ENCODE measurements at regions not wholly inside any gene's neighbourhood (a gene's known extent, or its start where the extent isn't known, plus 50 kb on each side); places are given as distances from the start of the nearest gene placed in this dataset.

DNA sequence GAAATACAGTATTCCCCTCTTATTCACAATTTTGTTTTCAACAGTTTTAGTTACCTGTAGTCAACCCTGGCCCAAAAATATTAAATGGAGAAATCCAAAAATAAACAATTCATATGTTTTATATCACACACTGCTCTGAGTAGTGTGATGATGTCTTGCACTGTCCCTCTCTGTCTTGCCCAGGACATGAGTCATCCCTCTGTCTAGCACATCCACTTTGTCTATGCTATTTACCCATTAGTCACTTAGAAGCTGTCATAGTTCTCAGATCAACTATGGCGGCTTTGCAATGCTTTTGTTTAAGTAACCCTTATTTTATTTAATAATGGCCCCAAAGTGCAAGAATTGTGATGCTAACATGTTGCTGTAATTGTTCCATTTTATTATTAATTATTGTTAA, 380.6 kb upstream of the REG3G start:
- BruUV-seq (replicated peaks), result no TSS peak

GRCh38 chr2:78646533-78647364, 378.8 kb upstream of the REG3G start:
- H3K27me3 Mint-ChIP-seq (ENCODE audit: insufficient read depth, unreplicated experiment), result peaks cover 3% of the 10 kb centered on the region
- no peak overlapping the region for H3K27ac Mint-ChIP-seq (ENCODE audit: unreplicated experiment)
- no peaks in the 10 kb centered on the region for H3K36me3 Mint-ChIP-seq (ENCODE audit: insufficient read depth, unreplicated experiment)
- H3K4me3 ChIP-seq (ENCODE audit: low read depth, low read length), result no peak overlapping the region
- intact Hi-C loops (cut with micrococcal nuclease; ENCODE audit: unreplicated experiment), result no loop called here
- POLR2A ChIA-PET, result no interaction called here
- no peaks in the 10 kb centered on the region for H3K4me1 ChIP-seq
- no peak for DNase-seq
- BruUV-seq (replicated peaks), result no TSS peak
- no peaks in the 10 kb centered on the region for H3K27me3 ChIP-seq (replicated peaks; ENCODE audit: control insufficient read depth, insufficient read depth, low read length)
- no peaks in the 10 kb centered on the region for H3K9me3 Mint-ChIP-seq (ENCODE audit: unreplicated experiment)
- TF ChIP-seq CTCF (IDR thresholded peaks at IDR 0.05; ENCODE audit: insufficient read depth in 1 of 2, low read depth in 1 of 2, low read length in 1 of 2, severe bottlenecking in 1 of 2, unreplicated experiment in 1 of 2), result no peak
- H3K4me1 Mint-ChIP-seq (ENCODE audit: low read depth, unreplicated experiment), result no peaks in the 10 kb centered on the region
- CTCF ChIA-PET, result interaction anchor here (1.1 kb wide), 1 partner anchor 26 kb away, joined by 3 read pairs; no protein-coding TSS in a partner anchor
- no peaks in the 10 kb centered on the region for H3K9me3 ChIP-seq
- no peaks in the 10 kb centered on the region for H3K36me3 ChIP-seq (ENCODE audit: control insufficient read depth, insufficient read depth, low read length)
- H3K4me3 Mint-ChIP-seq (ENCODE audit: unreplicated experiment), result no peak overlapping the region

More for the DNA sequence above, 380.6 kb upstream of the REG3G start:
- Mint-ChIP-seq H3K27ac (ENCODE audit: unreplicated experiment) (no peak overlapping the region), H3K36me3 (ENCODE audit: insufficient read depth, unreplicated experiment) (no peaks in the 10 kb centered on the region), H3K9me3 (ENCODE audit: unreplicated experiment) (no peaks in the 10 kb centered on the region), H3K27me3 (ENCODE audit: insufficient read depth, unreplicated experiment) (peaks cover 3% of the 10 kb centered on the region), H3K4me1 (ENCODE audit: low read depth, unreplicated experiment) (no peaks in the 10 kb centered on the region), H3K4me3 (ENCODE audit: unreplicated experiment) (no peak overlapping the region)
- intact Hi-C loops (cut with micrococcal nuclease; ENCODE audit: unreplicated experiment), result no loop called here
- DNase-seq, result no peak
- Histone ChIP-seq H3K36me3 (ENCODE audit: control insufficient read depth, insufficient read depth, low read length) (no peaks in the 10 kb centered on the region), H3K9me3 (no peaks in the 10 kb centered on the region), H3K27me3 (replicated peaks; ENCODE audit: control insufficient read depth, insufficient read depth, low read length) (no peaks in the 10 kb centered on the region), H3K4me1 (no peaks in the 10 kb centered on the region), H3K4me3 (ENCODE audit: low read depth, low read length) (no peak overlapping the region)
- ChIA-PET CTCF (no interaction called here), POLR2A (no interaction called here)
- TF ChIP-seq CTCF (IDR thresholded peaks at IDR 0.05; ENCODE audit: insufficient read depth in 1 of 2, low read depth in 1 of 2, low read length in 1 of 2, severe bottlenecking in 1 of 2, unreplicated experiment in 1 of 2), result no peak

- H3K36me3 ChIP-seq (ENCODE audit: control insufficient read depth, insufficient read depth, low read length), result no peaks in the 10 kb centered on the region
- Mint-ChIP-seq H3K27ac (ENCODE audit: unreplicated experiment) (no peak overlapping the region), H3K4me1 (ENCODE audit: low read depth, unreplicated experiment) (no peaks in the 10 kb centered on the region), H3K4me3 (ENCODE audit: unreplicated experiment) (no peak overlapping the region), H3K27me3 (ENCODE audit: insufficient read depth, unreplicated experiment) (peaks cover 3% of the 10 kb centered on the region), H3K9me3 (ENCODE audit: unreplicated experiment) (no peaks in the 10 kb centered on the region), H3K36me3 (ENCODE audit: insufficient read depth, unreplicated experiment) (no peaks in the 10 kb centered on the region)
- H3K27me3 ChIP-seq (replicated peaks; ENCODE audit: control insufficient read depth, insufficient read depth, low read length), result no peaks in the 10 kb centered on the region
- DNase-seq, result no peak
- H3K4me3 ChIP-seq (ENCODE audit: low read depth, low read length), result no peak overlapping the region
- ChIA-PET CTCF (no interaction called here), POLR2A (no interaction called here)
- no peak for TF ChIP-seq CTCF (IDR thresholded peaks at IDR 0.05; ENCODE audit: insufficient read depth in 1 of 2, low read depth in 1 of 2, low read length in 1 of 2, severe bottlenecking in 1 of 2, unreplicated experiment in 1 of 2)
- no peaks in the 10 kb centered on the region for H3K4me1 ChIP-seq
- no peaks in the 10 kb centered on the region for H3K9me3 ChIP-seq
- intact Hi-C loops (cut with micrococcal nuclease; ENCODE audit: unreplicated experiment), result no loop called here
- BruUV-seq (replicated peaks), result no TSS peak
These were observed 376.9 kb upstream of the REG3G start for GRCh38 chr2:78648558-78648957.
